CD14-positive monocyte (primary cell): ENCODE measurements at regions not wholly inside any gene's neighbourhood (a gene's known extent, or its start where the extent isn't known, plus 50 kb on each side); places are given as distances from the start of the nearest gene placed in this dataset.

Source experiments
- DNase-seq, 3 donors: peaks; one replicate each; pipeline ENCODE4 v3.0.0-alpha.2; 2011 to 2022
- H2AFZ ChIP-seq: 2 replicates; pipeline ENCODE4 v1.6.0; 2012; ENCODE audit warnings: mild to moderate bottlenecking, low read depth, low read length, inconsistent platforms; ENCODE audit not compliant: insufficient read depth, poor library complexity, severe bottlenecking
- H3K27ac ChIP-seq, 2 donors: 1 replicate in 1 of 2; 2 replicates in 1 of 2; pipeline ENCODE4 v1.5.1; 2012 to 2013; ENCODE audit warnings: low read length in 2 of 2, control low read depth in 1 of 2, inconsistent platforms in 1 of 2, low read depth in 1 of 2, mild to moderate bottlenecking in 1 of 2
- H3K27me3 ChIP-seq, 2 donors: one replicate each; pipeline versions ENCODE4 v1.6.0 to v1.6.1; 2011 to 2013; ENCODE audit warnings: low read length in 2 of 2; ENCODE audit not compliant: control insufficient read depth in 2 of 2, insufficient read depth in 2 of 2
- H3K36me3 ChIP-seq, 2 donors: replicated peaks in 1 of 2; 1 replicate in 1 of 2; 2 replicates in 1 of 2; pipeline versions ENCODE4 v1.5.1 to v1.6.1; 2012 to 2013; ENCODE audit warnings: low read length in 2 of 2, control low read depth in 1 of 2, inconsistent platforms in 1 of 2, mild to moderate bottlenecking in 1 of 2; ENCODE audit not compliant: insufficient read depth in 2 of 2, control insufficient read depth in 1 of 2
- H3K4me1 ChIP-seq, 2 donors: 1 replicate in 1 of 2; 2 replicates in 1 of 2; pipeline versions ENCODE4 v1.5.1 to v1.6.1; 2012 to 2013; ENCODE audit warnings: low read length in 2 of 2, control low read depth in 1 of 2, inconsistent platforms in 1 of 2, mild to moderate bottlenecking in 1 of 2, moderate library complexity in 1 of 2; ENCODE audit not compliant: insufficient read depth in 2 of 2, control insufficient read depth in 1 of 2
- H3K4me2 ChIP-seq: replicated peaks from 2 replicates; pipeline ENCODE3; 2012; ENCODE audit warnings: low read length, moderate library complexity, mild to moderate bottlenecking; ENCODE audit not compliant: poor library complexity, severe bottlenecking; ENCODE audit errors: extremely low read depth
- H3K4me3 ChIP-seq, 3 experiments: fragments of 200-600 bp in 1 of 3; sonication (generic) in 1 of 3; replicated peaks in 1 of 3; 1 replicate in 2 of 3; 2 replicates in 1 of 3; pipeline ENCODE4 v1.5.1; 2011 to 2013; ENCODE audit warnings: low read length in 3 of 3, mild to moderate bottlenecking in 3 of 3, control low read depth in 2 of 3, low read depth in 2 of 3, inconsistent platforms in 1 of 3, moderate library complexity in 1 of 3
- H3K79me2 ChIP-seq: 2 replicates; pipeline ENCODE4 v1.6.0; 2012; ENCODE audit warnings: mild to moderate bottlenecking, control low read depth, inconsistent platforms, low read length, moderate library complexity; ENCODE audit not compliant: insufficient read depth
- H3K9ac ChIP-seq: 2 replicates; pipeline ENCODE4 v1.6.0; 2017; ENCODE audit warnings: low read length, mild to moderate bottlenecking; ENCODE audit not compliant: insufficient read depth, poor library complexity, severe bottlenecking
- H3K9me3 ChIP-seq, 2 donors: replicated peaks in 1 of 2; 1 replicate in 1 of 2; 2 replicates in 1 of 2; pipeline versions ENCODE4 v1.5.1 to v1.6.1; 2012 to 2013; ENCODE audit warnings: low read length in 2 of 2, control low read depth in 1 of 2; ENCODE audit not compliant: control insufficient read depth in 1 of 2, insufficient read depth in 1 of 2
- H4K20me1 ChIP-seq: 2 replicates; pipeline ENCODE4 v1.6.0; 2012; ENCODE audit warnings: mild to moderate bottlenecking, low read length, control low read depth, moderate library complexity; ENCODE audit not compliant: insufficient read depth
- H3K27ac Mint-ChIP-seq, 7 donors: one replicate each; pipeline ENCODE4 v1.8.0; 2020; ENCODE audit warnings: mild to moderate bottlenecking in 7 of 7, mixed read lengths in 7 of 7, moderate library complexity in 6 of 7, inconsistent platforms in 2 of 7
- H3K27me3 Mint-ChIP-seq, 3 donors: one replicate each; pipeline ENCODE4 v1.8.0; 2021 to 2022; ENCODE audit warnings: low read depth in 3 of 3, mild to moderate bottlenecking in 3 of 3, mixed read lengths in 3 of 3, moderate library complexity in 3 of 3, inconsistent platforms in 1 of 3
- H3K36me3 Mint-ChIP-seq, 2 donors: one replicate each; pipeline ENCODE4 v1.8.0; 2020; ENCODE audit warnings: mixed read lengths in 2 of 2, inconsistent platforms in 1 of 2, mild to moderate bottlenecking in 1 of 2
- H3K4me1 Mint-ChIP-seq: one replicate; pipeline ENCODE4 v1.8.0; 2020; ENCODE audit warnings: mild to moderate bottlenecking, mixed read lengths
- H3K4me3 Mint-ChIP-seq, 2 donors: one replicate each; pipeline ENCODE4 v1.8.0; 2020; ENCODE audit warnings: mild to moderate bottlenecking in 2 of 2, mixed read lengths in 2 of 2, moderate library complexity in 1 of 2
- H3K9me3 Mint-ChIP-seq, 7 donors: one replicate each; pipeline ENCODE4 v1.8.0; 2020 to 2022; ENCODE audit warnings: mixed read lengths in 7 of 7, mild to moderate bottlenecking in 6 of 7, moderate library complexity in 6 of 7, inconsistent platforms in 2 of 7
- intact Hi-C, 2 donors: fragments of 100-400 bp; cut with micrococcal nuclease; formaldehyde crosslinking; loops; one replicate each; pipeline versions ENCODE4 v1.15.0 to v1.15.1; 2023
- TF ChIP-seq, protein P1 (sequence below): fragments of 200-600 bp; IDR thresholded peaks from one replicate; pipeline ENCODE4 v1.8.0; 2022; ENCODE audit warnings: antibody characterized with exemption, mild to moderate bottlenecking

GRCh38 chr5:27733237-27733636, 694.9 kb upstream of the CDH9 start:
- TF ChIP-seq, protein P1, sequence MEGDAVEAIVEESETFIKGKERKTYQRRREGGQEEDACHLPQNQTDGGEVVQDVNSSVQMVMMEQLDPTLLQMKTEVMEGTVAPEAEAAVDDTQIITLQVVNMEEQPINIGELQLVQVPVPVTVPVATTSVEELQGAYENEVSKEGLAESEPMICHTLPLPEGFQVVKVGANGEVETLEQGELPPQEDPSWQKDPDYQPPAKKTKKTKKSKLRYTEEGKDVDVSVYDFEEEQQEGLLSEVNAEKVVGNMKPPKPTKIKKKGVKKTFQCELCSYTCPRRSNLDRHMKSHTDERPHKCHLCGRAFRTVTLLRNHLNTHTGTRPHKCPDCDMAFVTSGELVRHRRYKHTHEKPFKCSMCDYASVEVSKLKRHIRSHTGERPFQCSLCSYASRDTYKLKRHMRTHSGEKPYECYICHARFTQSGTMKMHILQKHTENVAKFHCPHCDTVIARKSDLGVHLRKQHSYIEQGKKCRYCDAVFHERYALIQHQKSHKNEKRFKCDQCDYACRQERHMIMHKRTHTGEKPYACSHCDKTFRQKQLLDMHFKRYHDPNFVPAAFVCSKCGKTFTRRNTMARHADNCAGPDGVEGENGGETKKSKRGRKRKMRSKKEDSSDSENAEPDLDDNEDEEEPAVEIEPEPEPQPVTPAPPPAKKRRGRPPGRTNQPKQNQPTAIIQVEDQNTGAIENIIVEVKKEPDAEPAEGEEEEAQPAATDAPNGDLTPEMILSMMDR, result no peak
- Histone ChIP-seq H3K36me3 (no peaks in the 10 kb centered on the region), H3K4me3 (no peak overlapping the region)

DNA sequence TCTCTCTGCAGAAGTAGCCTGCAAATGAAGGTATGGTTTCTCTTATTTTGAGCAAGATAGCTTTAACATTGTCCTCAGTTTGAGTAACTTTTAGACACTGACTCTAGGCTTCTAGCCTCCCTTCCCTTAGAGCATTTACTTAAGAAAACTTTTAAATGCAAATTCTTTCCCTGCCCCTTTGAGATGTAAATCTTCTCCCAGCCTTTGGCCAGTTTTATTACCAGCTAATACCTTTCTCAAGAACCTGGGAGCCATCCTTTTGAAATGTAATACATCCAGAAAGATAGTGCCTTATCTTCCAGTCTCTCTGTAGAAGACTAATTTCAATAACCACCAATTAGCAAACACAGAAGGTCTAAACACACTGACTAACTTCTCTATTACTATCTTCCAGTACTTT, 688.9 kb upstream of the CDH9 start:
- Mint-ChIP-seq H3K4me1 (no peaks in the 10 kb centered on the region), H3K27ac (no peak overlapping the region), H3K27me3 (no peaks in the 10 kb centered on the region), H3K9me3 (peaks cover 0 to 12% (median 0%) of the 10 kb centered on the region in 7 donors), H3K4me3 (no peak overlapping the region), H3K36me3 (no peaks in the 10 kb centered on the region)
- Histone ChIP-seq H3K4me1 (no peaks in the 10 kb centered on the region), H3K9me3 (no peaks in the 10 kb centered on the region), H4K20me1 (no peaks in the 10 kb centered on the region), H3K4me2 (no peak overlapping the region), H3K4me3 (no peak overlapping the region), H3K27ac (no peak overlapping the region), H3K9ac (no peak overlapping the region), H2AFZ (no peak overlapping the region), H3K27me3 (no peaks in the 10 kb centered on the region), H3K79me2 (no peaks in the 10 kb centered on the region), H3K36me3 (no peaks in the 10 kb centered on the region)
- TF ChIP-seq, protein P1, result no peak
- intact Hi-C loops, result no loop called here
- DNase-seq, result no peak

More at GRCh38 chr5:27733237-27733636, 694.9 kb upstream of the CDH9 start:
- no peak for DNase-seq
- Histone ChIP-seq H3K27me3 (no peaks in the 10 kb centered on the region), H3K9me3 (no peaks in the 10 kb centered on the region), H4K20me1 (no peaks in the 10 kb centered on the region), H2AFZ (no peak overlapping the region), H3K4me1 (no peaks in the 10 kb centered on the region), H3K9ac (no peak overlapping the region), H3K79me2 (no peaks in the 10 kb centered on the region), H3K4me2 (no peak overlapping the region), H3K27ac (no peak overlapping the region)
- H3K27me3 Mint-ChIP-seq, result no peaks in the 10 kb centered on the region
- no peak overlapping the region for H3K27ac Mint-ChIP-seq
- no peaks in the 10 kb centered on the region for H3K4me1 Mint-ChIP-seq
- no peaks in the 10 kb centered on the region for H3K36me3 Mint-ChIP-seq
- H3K9me3 Mint-ChIP-seq, result peaks cover 0 to 15% (median 0%) of the 10 kb centered on the region in 7 donors
- H3K4me3 Mint-ChIP-seq, result no peak overlapping the region
- intact Hi-C loops, result no loop called here
